GM23248 (cell line): ENCODE measurements at regions not wholly inside any gene's neighbourhood (a gene's known extent, or its start where the extent isn't known, plus 50 kb on each side); places are given as distances from the start of the nearest gene placed in this dataset.

Experiments used
- EZH2 ChIP-seq: fragments of 200-600 bp; sonication (generic); IDR thresholded peaks from 2 replicates; pipeline ENCODE4 v1.6.1; 2018; ENCODE audit warnings: antibody characterized with exemption, mild to moderate bottlenecking; ENCODE audit not compliant: insufficient read depth, poor library complexity, severe bottlenecking
- EZH2phosphoT487 ChIP-seq: fragments of 200-600 bp; sonication (generic); IDR thresholded peaks from 2 replicates; pipeline ENCODE4 v1.6.1; 2018; ENCODE audit warnings: antibody characterized with exemption, moderate library complexity, mild to moderate bottlenecking, low read depth; ENCODE audit not compliant: insufficient read depth

GRCh38 chr1:171405391-171405714, 80.0 kb upstream of the PRRC2C start:
- TF ChIP-seq EZH2phosphoT487 (no peak), EZH2 (no peak)
